Keratinocyte (primary cell): ENCODE measurements at regions not wholly inside any gene's neighbourhood (a gene's known extent, or its start where the extent isn't known, plus 50 kb on each side); places are given as distances from the start of the nearest gene placed in this dataset.
"Not testable (repeated sequence)": the region's sequence is repeated elsewhere in the genome, so short reads cannot be mapped to it uniquely, and the experiment has no call there.

Experiments
- DNase-seq: peaks from one replicate; pipeline ENCODE4 v3.0.0-alpha.2; 2011; ENCODE audit warnings: low read depth, missing footprints, low spot score
- FAIRE-seq: peaks from 2 replicates; lab custom pipeline; 2011; peaks lifted over from hg19 to GRCh38; lab: Jason Lieb, UNC
- H2AFZ ChIP-seq: 2 replicates; pipeline ENCODE4 v1.6.0; 2012; ENCODE audit warnings: low read length, control low read depth, inconsistent platforms; ENCODE audit not compliant: control insufficient read depth
- H3K27ac ChIP-seq: 2 replicates; pipeline ENCODE4 v1.5.1; 2011; ENCODE audit warnings: low read length; ENCODE audit not compliant: control insufficient read depth, insufficient read depth
- H3K27me3 ChIP-seq: 3 replicates; pipeline ENCODE4 v1.6.0; 2011; ENCODE audit warnings: low read length; ENCODE audit not compliant: control insufficient read depth, insufficient read depth; ENCODE audit errors: extremely low read depth
- H3K36me3 ChIP-seq, 2 experiments: 2 replicates in 1 of 2; 3 replicates in 1 of 2; pipeline ENCODE4 v1.5.1; 2011; ENCODE audit warnings: low read length in 2 of 2, mild to moderate bottlenecking in 1 of 2; ENCODE audit not compliant: control insufficient read depth in 2 of 2, insufficient read depth in 2 of 2; ENCODE audit errors: extremely low read depth in 1 of 2
- H3K4me1 ChIP-seq: 3 replicates; pipeline ENCODE4 v1.5.1; 2011; ENCODE audit warnings: low read length; ENCODE audit not compliant: control insufficient read depth, insufficient read depth; ENCODE audit errors: extremely low read depth
- H3K4me2 ChIP-seq: 3 replicates; pipeline ENCODE4 v1.6.0; 2011; ENCODE audit warnings: low read depth, low read length; ENCODE audit not compliant: control insufficient read depth, insufficient read depth; ENCODE audit errors: extremely low read depth
- H3K4me3 ChIP-seq, 3 experiments: fragments of 200-600 bp in 1 of 3; sonication (generic) in 1 of 3; 2 replicates in 2 of 3; 3 replicates in 1 of 3; pipeline ENCODE4 v1.5.1; 2011 to 2016; ENCODE audit warnings: low read length in 3 of 3, mild to moderate bottlenecking in 3 of 3, control low read depth in 2 of 3, inconsistent platforms in 1 of 3, low read depth in 1 of 3, mixed read lengths in 1 of 3, mixed run types in 1 of 3, moderate library complexity in 1 of 3; ENCODE audit not compliant: control insufficient read depth in 2 of 3, insufficient read depth in 2 of 3; ENCODE audit errors: extremely low read depth in 1 of 3
- H3K79me2 ChIP-seq: 2 replicates; pipeline ENCODE4 v1.6.0; 2012; ENCODE audit warnings: low read length; ENCODE audit not compliant: control insufficient read depth, insufficient read depth
- H3K9ac ChIP-seq: 3 replicates; pipeline ENCODE4 v1.6.0; 2011; ENCODE audit warnings: low read length; ENCODE audit not compliant: control insufficient read depth, insufficient read depth; ENCODE audit errors: extremely low read depth
- H3K9me1 ChIP-seq: 3 replicates; pipeline ENCODE4 v1.6.0; 2011; ENCODE audit warnings: low read length; ENCODE audit not compliant: control insufficient read depth, insufficient read depth; ENCODE audit errors: extremely low read depth
- H3K9me3 ChIP-seq: 2 replicates; pipeline ENCODE4 v1.5.1; 2012; ENCODE audit warnings: low read depth, low read length; ENCODE audit not compliant: control insufficient read depth
- H4K20me1 ChIP-seq: 3 replicates; pipeline ENCODE4 v1.6.0; 2011; ENCODE audit warnings: low read length; ENCODE audit not compliant: control insufficient read depth, insufficient read depth; ENCODE audit errors: extremely low read depth
- CTCF ChIP-seq, 3 experiments: IDR thresholded peaks in 1 of 3; conservative IDR thresholded peaks in 1 of 3; optimal IDR thresholded peaks in 1 of 3; 2 replicates in 2 of 3; 3 replicates in 1 of 3; pipeline versions ENCODE3 to v1.5.1; 2011; ENCODE audit warnings: low read length in 3 of 3, mild to moderate bottlenecking in 3 of 3, moderate library complexity in 2 of 3, control low read depth in 1 of 3, inconsistent platforms in 1 of 3; ENCODE audit not compliant: insufficient read depth in 2 of 3; ENCODE audit errors: extremely low read depth in 1 of 3
- EZH2 ChIP-seq: IDR thresholded peaks from one replicate; pipeline ENCODE4 v1.6.1; 2012; ENCODE audit warnings: inconsistent platforms, mild to moderate bottlenecking, low read length, moderate library complexity
- dilution Hi-C: fragments of 300-500 bp; cut with MboI; formaldehyde crosslinking; loops from one replicate; pipeline ENCODE4 v1.7.0; 2020; ENCODE audit warnings: low sequenced_read_pairs; ENCODE audit not compliant: extremely low pct_ligation_motif_present

DNA sequence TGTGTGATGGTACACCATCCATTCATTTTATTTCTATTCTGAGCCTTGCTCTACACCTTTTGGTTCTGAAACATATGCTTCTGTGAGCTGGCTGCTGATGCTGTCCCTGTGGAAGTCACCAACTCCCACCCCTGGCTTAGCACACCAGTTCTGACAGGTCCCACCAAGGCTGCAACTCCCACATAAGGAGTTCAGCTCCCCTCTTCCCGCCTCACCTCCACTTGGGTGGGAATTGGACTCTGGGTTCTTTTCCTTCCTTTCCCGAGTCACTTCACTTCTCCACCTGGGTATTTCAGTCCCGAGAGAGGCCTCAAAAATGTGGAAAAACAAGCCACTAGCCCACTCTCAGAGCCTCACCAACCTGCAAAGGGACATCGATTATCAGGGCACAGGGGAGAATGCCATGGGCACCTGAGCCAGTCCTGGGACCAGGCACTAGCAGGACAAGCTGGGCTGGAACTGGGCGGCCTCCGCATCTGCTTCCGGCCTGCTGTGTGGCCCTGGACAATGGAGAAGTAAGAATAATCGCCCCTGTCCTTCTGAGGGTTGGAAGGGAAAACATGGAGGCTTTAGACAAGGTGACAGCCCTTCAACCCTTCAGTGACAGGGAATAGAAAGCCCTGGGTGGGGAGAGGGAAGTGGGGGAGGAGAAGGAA lies 80.1 kb downstream of the IGLL1 start:
- H3K4me1 ChIP-seq, result peaks cover 18% of the 10 kb centered on the region
- no peaks in the 10 kb centered on the region for H3K9me3 ChIP-seq
- H4K20me1 ChIP-seq, result no peaks in the 10 kb centered on the region
- no peak overlapping the region for H3K27ac ChIP-seq
- TF ChIP-seq CTCF (optimal IDR thresholded peaks at IDR 0.05 in 1 of 3, IDR thresholded peaks at IDR 0.05 in 1 of 3, conservative IDR thresholded peaks at IDR 0.05 in 1 of 3; ENCODE audit: extremely low read depth in 1 of 3, insufficient read depth in 2 of 3, low read length in 3 of 3) (no peak), EZH2 (no peak)
- peaks cover 2% of the 10 kb centered on the region for H3K9me1 ChIP-seq
- H3K36me3 ChIP-seq, result no peaks in the 10 kb centered on the region
- no peak for FAIRE-seq
- H3K9ac ChIP-seq, result no peak overlapping the region
- no peak overlapping the region for H2AFZ ChIP-seq
- H3K4me2 ChIP-seq, result no peak overlapping the region
- no peak for DNase-seq
- dilution Hi-C loops, result no loop called here
- H3K79me2 ChIP-seq, result no peaks in the 10 kb centered on the region
- no peaks in the 10 kb centered on the region for H3K27me3 ChIP-seq
- H3K4me3 ChIP-seq, result no peak overlapping the region

GRCh38 chr22:23498811-23499798 lies 81.0 kb downstream of the IGLL1 start:
- H3K79me2 ChIP-seq, result no peaks in the 10 kb centered on the region
- DNase-seq (no peak), FAIRE-seq (no peak)
- no peaks in the 10 kb centered on the region for H3K27me3 ChIP-seq
- dilution Hi-C loops, result no loop called here
- no peaks in the 10 kb centered on the region for H4K20me1 ChIP-seq
- no peaks in the 10 kb centered on the region for H3K9me3 ChIP-seq
- H3K9ac ChIP-seq, result no peak overlapping the region
- TF ChIP-seq EZH2, result no peak
- no peak for TF ChIP-seq CTCF (optimal IDR thresholded peaks at IDR 0.05 in 1 of 3, IDR thresholded peaks at IDR 0.05 in 1 of 3, conservative IDR thresholded peaks at IDR 0.05 in 1 of 3; ENCODE audit: extremely low read depth in 1 of 3, insufficient read depth in 2 of 3, low read length in 3 of 3)
- no peaks in the 10 kb centered on the region for H3K36me3 ChIP-seq
- H3K4me1 ChIP-seq, result peaks cover 13% of the 10 kb centered on the region
- H3K4me3 ChIP-seq, result no peak overlapping the region
- peaks cover 2% of the 10 kb centered on the region for H3K9me1 ChIP-seq
- no peak overlapping the region for H3K27ac ChIP-seq
- H2AFZ ChIP-seq, result no peak overlapping the region
- no peak overlapping the region for H3K4me2 ChIP-seq

- H3K36me3 ChIP-seq, H4K20me1 ChIP-seq, H3K79me2 ChIP-seq, H3K27ac ChIP-seq, H3K4me2 ChIP-seq, H3K27me3 ChIP-seq, H3K9ac ChIP-seq, H2AFZ ChIP-seq, H3K9me1 ChIP-seq, dilution Hi-C loops, DNase-seq, H3K4me3 ChIP-seq, FAIRE-seq, H3K9me3 ChIP-seq: not testable (repeated sequence)
- H3K4me1 ChIP-seq, result peaks cover 11% of the 10 kb centered on the region
Observed at GRCh38 chr22:23497889-23498288, 82.2 kb downstream of the IGLL1 start.
